ENCODE measurements at regions not wholly inside any gene's neighbourhood (a gene's known extent, or its start where the extent isn't known, plus 50 kb on each side); places are given as distances from the start of the nearest gene placed in this dataset.

GRCh38 chr1:25131794-25132193 lies 100.5 kb downstream of the SYF2 start:
- no peak for TF ChIP-seq POLR2A (IDR thresholded peaks at IDR 0.05)
- TF ChIP-seq, protein P1, sequence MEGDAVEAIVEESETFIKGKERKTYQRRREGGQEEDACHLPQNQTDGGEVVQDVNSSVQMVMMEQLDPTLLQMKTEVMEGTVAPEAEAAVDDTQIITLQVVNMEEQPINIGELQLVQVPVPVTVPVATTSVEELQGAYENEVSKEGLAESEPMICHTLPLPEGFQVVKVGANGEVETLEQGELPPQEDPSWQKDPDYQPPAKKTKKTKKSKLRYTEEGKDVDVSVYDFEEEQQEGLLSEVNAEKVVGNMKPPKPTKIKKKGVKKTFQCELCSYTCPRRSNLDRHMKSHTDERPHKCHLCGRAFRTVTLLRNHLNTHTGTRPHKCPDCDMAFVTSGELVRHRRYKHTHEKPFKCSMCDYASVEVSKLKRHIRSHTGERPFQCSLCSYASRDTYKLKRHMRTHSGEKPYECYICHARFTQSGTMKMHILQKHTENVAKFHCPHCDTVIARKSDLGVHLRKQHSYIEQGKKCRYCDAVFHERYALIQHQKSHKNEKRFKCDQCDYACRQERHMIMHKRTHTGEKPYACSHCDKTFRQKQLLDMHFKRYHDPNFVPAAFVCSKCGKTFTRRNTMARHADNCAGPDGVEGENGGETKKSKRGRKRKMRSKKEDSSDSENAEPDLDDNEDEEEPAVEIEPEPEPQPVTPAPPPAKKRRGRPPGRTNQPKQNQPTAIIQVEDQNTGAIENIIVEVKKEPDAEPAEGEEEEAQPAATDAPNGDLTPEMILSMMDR (IDR thresholded peaks at IDR 0.05), result no peak
